DND-41 (cell line): ENCODE measurements at regions not wholly inside any gene's neighbourhood (a gene's known extent, or its start where the extent isn't known, plus 50 kb on each side); places are given as distances from the start of the nearest gene placed in this dataset.

Source experiments
- EZH2 ChIP-seq: IDR thresholded peaks from 3 replicates; pipeline ENCODE4 v1.6.1; 2012; ENCODE audit warnings: borderline replicate concordance, low read depth, mild to moderate bottlenecking, moderate library complexity, low read length, inconsistent platforms; ENCODE audit not compliant: severe bottlenecking
- TF ChIP-seq, protein P1 (sequence below): IDR thresholded peaks from 2 replicates; pipeline ENCODE4 v1.5.1; 2012; ENCODE audit warnings: borderline replicate concordance, low read length, moderate library complexity, mild to moderate bottlenecking; ENCODE audit not compliant: poor library complexity, severe bottlenecking; ENCODE audit errors: extremely low read depth

DNA sequence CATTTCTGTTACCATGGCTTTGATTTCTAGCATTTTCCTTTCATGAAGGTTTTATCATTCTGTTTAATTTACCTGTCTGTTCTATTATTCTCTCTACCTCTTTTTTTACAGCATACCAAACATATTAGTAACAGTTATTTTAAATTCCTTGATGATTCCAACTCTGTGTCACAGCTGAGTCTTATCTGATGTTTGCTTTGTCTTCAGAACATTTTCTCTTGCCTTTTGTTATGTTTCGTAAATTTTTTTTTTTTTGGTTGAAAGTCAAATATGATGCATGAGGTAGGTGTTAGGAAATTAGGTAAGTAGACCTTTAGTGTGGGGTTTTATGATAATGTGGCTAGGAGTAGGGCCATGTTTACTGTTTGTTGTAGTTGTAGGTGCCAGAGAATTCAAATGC lies 496.4 kb downstream of the FOXG1 start:
- no peak for TF ChIP-seq EZH2
- TF ChIP-seq, protein P1, sequence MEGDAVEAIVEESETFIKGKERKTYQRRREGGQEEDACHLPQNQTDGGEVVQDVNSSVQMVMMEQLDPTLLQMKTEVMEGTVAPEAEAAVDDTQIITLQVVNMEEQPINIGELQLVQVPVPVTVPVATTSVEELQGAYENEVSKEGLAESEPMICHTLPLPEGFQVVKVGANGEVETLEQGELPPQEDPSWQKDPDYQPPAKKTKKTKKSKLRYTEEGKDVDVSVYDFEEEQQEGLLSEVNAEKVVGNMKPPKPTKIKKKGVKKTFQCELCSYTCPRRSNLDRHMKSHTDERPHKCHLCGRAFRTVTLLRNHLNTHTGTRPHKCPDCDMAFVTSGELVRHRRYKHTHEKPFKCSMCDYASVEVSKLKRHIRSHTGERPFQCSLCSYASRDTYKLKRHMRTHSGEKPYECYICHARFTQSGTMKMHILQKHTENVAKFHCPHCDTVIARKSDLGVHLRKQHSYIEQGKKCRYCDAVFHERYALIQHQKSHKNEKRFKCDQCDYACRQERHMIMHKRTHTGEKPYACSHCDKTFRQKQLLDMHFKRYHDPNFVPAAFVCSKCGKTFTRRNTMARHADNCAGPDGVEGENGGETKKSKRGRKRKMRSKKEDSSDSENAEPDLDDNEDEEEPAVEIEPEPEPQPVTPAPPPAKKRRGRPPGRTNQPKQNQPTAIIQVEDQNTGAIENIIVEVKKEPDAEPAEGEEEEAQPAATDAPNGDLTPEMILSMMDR, result no peak
